ENCODE measurements at regions not wholly inside any gene's neighbourhood (a gene's known extent, or its start where the extent isn't known, plus 50 kb on each side); places are given as distances from the start of the nearest gene placed in this dataset.
"Not testable (repeated sequence)": the region's sequence is repeated elsewhere in the genome, so short reads cannot be mapped to it uniquely, and the experiment has no call there.

GRCh38 chr11:23873406-23873805 is 623.4 kb upstream of the LUZP2 start:
- Mint-ChIP-seq H3K36me3 (no peaks in the 10 kb centered on the region), H3K27ac (no peak overlapping the region), H3K9me3 (peaks cover 11% of the 10 kb centered on the region), H3K27me3 (ENCODE audit: low read depth) (no peaks in the 10 kb centered on the region), H3K4me1 (no peaks in the 10 kb centered on the region), H3K4me3 (no peak overlapping the region)
- no peak for TF ChIP-seq CTCF (IDR thresholded peaks at IDR 0.05; ENCODE audit: unreplicated experiment)
- DNase-seq (ENCODE audit: low spot score in 2 of 2, unreplicated experiment in 2 of 2) = no peak

DNA sequence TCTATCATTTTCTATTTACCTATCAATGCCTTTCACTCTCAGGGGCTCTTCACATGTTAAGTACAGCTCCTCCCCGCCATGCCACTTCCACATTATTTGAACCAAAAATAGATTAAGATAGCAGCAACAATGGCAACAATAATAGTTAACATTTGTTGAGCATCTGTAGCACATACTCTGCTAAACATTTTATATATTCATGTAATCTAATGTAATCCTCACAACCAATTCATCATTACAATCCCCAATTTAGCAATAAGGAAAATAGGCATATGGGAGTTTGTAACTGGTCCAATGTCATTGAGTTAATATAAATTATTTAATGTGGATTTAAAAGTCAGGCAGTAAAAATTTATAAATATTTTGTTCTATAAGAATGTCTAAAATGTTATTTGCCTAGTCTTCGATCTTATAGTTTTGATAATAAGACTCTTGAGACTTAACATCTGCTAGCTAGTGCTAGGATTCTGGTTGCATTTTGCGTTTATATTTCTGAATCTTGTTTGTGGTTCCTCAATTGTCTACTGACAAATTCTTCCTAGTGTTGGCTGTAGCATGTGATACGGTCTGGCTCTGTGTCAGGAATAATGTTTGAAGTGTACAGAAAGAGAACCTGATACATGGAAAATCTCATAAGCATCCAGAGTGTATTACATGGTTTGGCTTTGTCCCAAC is 621.5 kb upstream of the LUZP2 start:
- no peak overlapping the region for H3K27ac Mint-ChIP-seq
- peaks cover 4% of the 10 kb centered on the region for H3K9me3 Mint-ChIP-seq
- H3K27me3 Mint-ChIP-seq (ENCODE audit: low read depth) = no peaks in the 10 kb centered on the region
- peaks cover 1% of the 10 kb centered on the region for H3K4me1 Mint-ChIP-seq
- no peak for DNase-seq (ENCODE audit: low spot score in 2 of 2, unreplicated experiment in 2 of 2)
- TF ChIP-seq CTCF (IDR thresholded peaks at IDR 0.05; ENCODE audit: unreplicated experiment) = no peak
- H3K36me3 Mint-ChIP-seq = no peaks in the 10 kb centered on the region
- H3K4me3 Mint-ChIP-seq = no peak overlapping the region

DNA sequence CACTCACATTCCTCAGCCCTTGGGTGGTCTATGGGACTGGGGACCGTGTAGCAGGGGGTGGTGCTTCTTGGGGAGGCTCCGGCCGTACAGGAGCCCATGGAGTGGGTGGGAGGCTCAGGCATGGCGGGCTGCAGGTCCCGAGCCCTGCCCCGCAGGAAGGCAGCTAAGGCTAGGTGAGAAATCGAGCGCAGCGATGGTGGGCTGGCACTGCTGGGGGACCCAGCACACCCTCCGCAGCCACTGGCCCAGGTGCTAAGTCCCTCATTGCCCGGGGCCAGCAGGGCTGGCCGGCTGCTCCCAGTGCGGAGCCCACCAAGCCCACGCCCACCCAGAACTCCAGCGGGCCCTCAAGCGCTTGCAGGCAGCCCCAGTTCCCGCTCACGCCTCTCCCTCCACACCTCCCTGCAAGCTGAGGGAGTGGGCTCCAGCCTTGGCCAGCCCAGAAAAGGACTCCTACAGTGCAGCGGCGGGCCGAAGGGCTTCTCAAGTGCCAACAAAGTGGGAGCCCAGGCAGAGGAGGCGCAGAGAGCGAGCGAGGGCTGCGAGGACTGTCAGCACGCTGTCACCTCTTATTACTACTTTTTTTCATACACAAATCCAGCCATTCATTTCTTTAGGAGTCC is 613.3 kb upstream of the LUZP2 start:
- not testable (repeated sequence) for H3K4me3 Mint-ChIP-seq; H3K27me3 Mint-ChIP-seq (ENCODE audit: low read depth); DNase-seq (ENCODE audit: low spot score in 2 of 2, unreplicated experiment in 2 of 2); H3K27ac Mint-ChIP-seq; H3K9me3 Mint-ChIP-seq; H3K36me3 Mint-ChIP-seq; H3K4me1 Mint-ChIP-seq

- Mint-ChIP-seq H3K9me3 (peaks cover 4% of the 10 kb centered on the region), H3K27me3 (ENCODE audit: low read depth) (no peaks in the 10 kb centered on the region), H3K36me3 (no peaks in the 10 kb centered on the region), H3K27ac (no peak overlapping the region), H3K4me1 (peaks cover 4% of the 10 kb centered on the region), H3K4me3 (no peak overlapping the region)
- no peak for DNase-seq (ENCODE audit: low spot score in 2 of 2, unreplicated experiment in 2 of 2)
- no peak for TF ChIP-seq CTCF (IDR thresholded peaks at IDR 0.05; ENCODE audit: unreplicated experiment)
These were observed 612.5 kb upstream of the LUZP2 start for GRCh38 chr11:23884341-23884740.

GRCh38 chr11:23885801-23886200 is 611.1 kb upstream of the LUZP2 start:
- no peaks in the 10 kb centered on the region for H3K4me1 Mint-ChIP-seq
- H3K27ac Mint-ChIP-seq = no peak overlapping the region
- H3K27me3 Mint-ChIP-seq (ENCODE audit: low read depth) = no peaks in the 10 kb centered on the region
- TF ChIP-seq CTCF (IDR thresholded peaks at IDR 0.05; ENCODE audit: unreplicated experiment) = no peak
- no peaks in the 10 kb centered on the region for H3K36me3 Mint-ChIP-seq
- H3K9me3 Mint-ChIP-seq = peaks cover 4% of the 10 kb centered on the region
- H3K4me3 Mint-ChIP-seq = no peak overlapping the region
- no peak for DNase-seq (ENCODE audit: low spot score in 2 of 2, unreplicated experiment in 2 of 2)

GRCh38 chr11:23887122-23887521 is 609.7 kb upstream of the LUZP2 start:
- not testable (repeated sequence) for DNase-seq (ENCODE audit: low spot score in 2 of 2, unreplicated experiment in 2 of 2); H3K4me1 Mint-ChIP-seq; H3K9me3 Mint-ChIP-seq; H3K36me3 Mint-ChIP-seq; H3K27me3 Mint-ChIP-seq (ENCODE audit: low read depth); H3K27ac Mint-ChIP-seq; H3K4me3 Mint-ChIP-seq
